Sigmoid colon (tissue), 4 donors: ENCODE measurements at regions not wholly inside any gene's neighbourhood (a gene's known extent, or its start where the extent isn't known, plus 50 kb on each side); places are given as distances from the start of the nearest gene placed in this dataset.

ENCODE experiments used
- CTCF ChIP-seq, 4 experiments: fragments of 450-650 bp in 3 of 4; fragments of 200-600 bp in 1 of 4; IDR thresholded peaks; one replicate each; pipeline ENCODE4 v1.5.1; 2016 to 2019; ENCODE audit warnings: antibody characterized with exemption in 4 of 4, mild to moderate bottlenecking in 3 of 4, moderate library complexity in 2 of 4
- EP300 ChIP-seq, 4 donors: sonication (generic); formaldehyde crosslinking; IDR thresholded peaks; one replicate each; pipeline ENCODE4 v1.6.1; 2017; ENCODE audit warnings: antibody characterized with exemption in 4 of 4
- POLR2A ChIP-seq, 2 donors: fragments of 450-650 bp; IDR thresholded peaks; one replicate each; pipeline ENCODE4 v1.6.1; 2016; ENCODE audit warnings: antibody characterized with exemption in 2 of 2, mild to moderate bottlenecking in 2 of 2, moderate library complexity in 2 of 2

- TF ChIP-seq EP300 (IDR thresholded peaks at IDR 0.05): no peak
- TF ChIP-seq POLR2A (IDR thresholded peaks at IDR 0.05): no peak
- TF ChIP-seq CTCF (IDR thresholded peaks at IDR 0.05): no peak
Observed at GRCh38 chr2:226508683-226509082, 290.9 kb downstream of the IRS1 start.
